CD4-positive, CD25-positive, alpha-beta regulatory T cell (primary cell): ENCODE measurements at regions not wholly inside any gene's neighbourhood (a gene's known extent, or its start where the extent isn't known, plus 50 kb on each side); places are given as distances from the start of the nearest gene placed in this dataset.

ENCODE experiments used
- ATAC-seq, 2 donors: fragments of 150-1000 bp; cut with Tn5 transposase; one replicate each; pipeline ENCODE4 v1.10.0; 2021; ENCODE audit warnings: low read depth in 2 of 2, moderate number of reproducible peaks in 2 of 2, moderate library complexity in 1 of 2
- DNase-seq, 3 donors: peaks; one replicate each; pipeline versions ENCODE4 v3.0.0 to v3.0.0-alpha.2; 2012 to 2022; ENCODE audit warnings: mixed read lengths in 1 of 3
- H3K27ac ChIP-seq: one replicate; pipeline ENCODE4 v1.7.0; 2013; ENCODE audit warnings: mild to moderate bottlenecking, low read length; ENCODE audit not compliant: insufficient read depth, poor library complexity, severe bottlenecking
- H3K27me3 ChIP-seq: one replicate; pipeline ENCODE4 v1.7.0; 2013; ENCODE audit warnings: low read length; ENCODE audit not compliant: control insufficient read depth, insufficient read depth
- H3K36me3 ChIP-seq: one replicate; pipeline ENCODE4 v1.7.0; 2013; ENCODE audit warnings: mild to moderate bottlenecking, low read length, moderate library complexity; ENCODE audit not compliant: control insufficient read depth, insufficient read depth
- H3K4me1 ChIP-seq: 2 replicates; pipeline ENCODE4 v1.7.0; 2013; ENCODE audit warnings: mild to moderate bottlenecking, low read length; ENCODE audit not compliant: insufficient read depth, control insufficient read depth, poor library complexity, severe bottlenecking
- H3K4me3 ChIP-seq: one replicate; pipeline ENCODE4 v1.7.0; 2013; ENCODE audit warnings: low read depth, mild to moderate bottlenecking, low read length, moderate library complexity
- H3K9me3 ChIP-seq, 2 experiments: 1 replicate in 1 of 2; 2 replicates in 1 of 2; pipeline ENCODE4 v1.7.0; 2013; ENCODE audit warnings: low read length in 2 of 2, mild to moderate bottlenecking in 1 of 2, moderate library complexity in 1 of 2; ENCODE audit not compliant: control insufficient read depth in 2 of 2
- H3K27ac Mint-ChIP-seq, 3 donors: one replicate each; pipeline ENCODE4 v1.8.0; 2020 to 2022; ENCODE audit warnings: mild to moderate bottlenecking in 3 of 3, mixed read lengths in 3 of 3, moderate library complexity in 2 of 3
- H3K27me3 Mint-ChIP-seq: one replicate; pipeline ENCODE4 v1.8.0; 2022; ENCODE audit warnings: mild to moderate bottlenecking, mixed read lengths
- H3K36me3 Mint-ChIP-seq: one replicate; pipeline ENCODE4 v1.8.0; 2020; ENCODE audit warnings: mixed read lengths
- H3K4me1 Mint-ChIP-seq, 4 donors: one replicate each; pipeline ENCODE4 v1.8.0; 2020 to 2022; ENCODE audit warnings: mixed read lengths in 4 of 4, mild to moderate bottlenecking in 1 of 4
- H3K4me3 Mint-ChIP-seq, 4 donors: one replicate each; pipeline ENCODE4 v1.8.0; 2020 to 2022; ENCODE audit warnings: mild to moderate bottlenecking in 4 of 4, mixed read lengths in 4 of 4, moderate library complexity in 3 of 4
- H3K9me3 Mint-ChIP-seq, 7 donors: one replicate each; pipeline ENCODE4 v1.8.0; 2020 to 2022; ENCODE audit warnings: mixed read lengths in 7 of 7, mild to moderate bottlenecking in 3 of 7, moderate library complexity in 2 of 7

- Mint-ChIP-seq H3K4me1 (peaks cover 0 to 6% (median 0%) of the 10 kb centered on the region in 4 donors), H3K9me3 (peaks cover 0 to 4% (median 2%) of the 10 kb centered on the region in 7 donors), H3K36me3 (no peaks in the 10 kb centered on the region), H3K27me3 (no peaks in the 10 kb centered on the region), H3K27ac (no peak overlapping the region), H3K4me3 (no peak overlapping the region)
- H3K4me1 ChIP-seq, result no peaks in the 10 kb centered on the region
- H3K27ac ChIP-seq, result no peak overlapping the region
- DNase-seq, result no peak
- no peaks in the 10 kb centered on the region for H3K36me3 ChIP-seq
- no peaks in the 10 kb centered on the region for H3K9me3 ChIP-seq
- no peaks in the 10 kb centered on the region for H3K27me3 ChIP-seq
- no peak for ATAC-seq
- no peak overlapping the region for H3K4me3 ChIP-seq
Measured at GRCh38 chr11:103625624-103625965, 410.8 kb upstream of the DDI1 start.

- H3K36me3 ChIP-seq, result no peaks in the 10 kb centered on the region
- H3K27me3 Mint-ChIP-seq, result no peaks in the 10 kb centered on the region
- H3K4me1 Mint-ChIP-seq, result peaks cover 0 to 6% (median 0%) of the 10 kb centered on the region in 4 donors
- H3K4me3 Mint-ChIP-seq, result no peak overlapping the region
- H3K9me3 ChIP-seq, result no peaks in the 10 kb centered on the region
- no peak overlapping the region for H3K27ac ChIP-seq
- no peaks in the 10 kb centered on the region for H3K36me3 Mint-ChIP-seq
- no peak overlapping the region for H3K4me3 ChIP-seq
- no peaks in the 10 kb centered on the region for H3K4me1 ChIP-seq
- ATAC-seq (no peak), DNase-seq (no peak)
- no peak overlapping the region for H3K27ac Mint-ChIP-seq
- peaks cover 0 to 6% (median 2%) of the 10 kb centered on the region in 7 donors for H3K9me3 Mint-ChIP-seq
- no peaks in the 10 kb centered on the region for H3K27me3 ChIP-seq
Measured at GRCh38 chr11:103628121-103628520, 408.3 kb upstream of the DDI1 start.

- no peak overlapping the region for H3K4me3 Mint-ChIP-seq
- H3K27ac Mint-ChIP-seq, result no peak overlapping the region
- H3K4me1 ChIP-seq, result no peaks in the 10 kb centered on the region
- no peaks in the 10 kb centered on the region for H3K9me3 ChIP-seq
- H3K9me3 Mint-ChIP-seq, result peaks cover 0 to 8% (median 0%) of the 10 kb centered on the region in 7 donors
- H3K27ac ChIP-seq, result no peak overlapping the region
- DNase-seq (no peak), ATAC-seq (no peak)
- H3K27me3 Mint-ChIP-seq, result no peaks in the 10 kb centered on the region
- H3K36me3 Mint-ChIP-seq, result no peaks in the 10 kb centered on the region
- H3K4me3 ChIP-seq, result no peak overlapping the region
- no peaks in the 10 kb centered on the region for H3K4me1 Mint-ChIP-seq
- no peaks in the 10 kb centered on the region for H3K27me3 ChIP-seq
- no peaks in the 10 kb centered on the region for H3K36me3 ChIP-seq
Measured at GRCh38 chr11:103631841-103632240, 404.6 kb upstream of the DDI1 start.

DNA sequence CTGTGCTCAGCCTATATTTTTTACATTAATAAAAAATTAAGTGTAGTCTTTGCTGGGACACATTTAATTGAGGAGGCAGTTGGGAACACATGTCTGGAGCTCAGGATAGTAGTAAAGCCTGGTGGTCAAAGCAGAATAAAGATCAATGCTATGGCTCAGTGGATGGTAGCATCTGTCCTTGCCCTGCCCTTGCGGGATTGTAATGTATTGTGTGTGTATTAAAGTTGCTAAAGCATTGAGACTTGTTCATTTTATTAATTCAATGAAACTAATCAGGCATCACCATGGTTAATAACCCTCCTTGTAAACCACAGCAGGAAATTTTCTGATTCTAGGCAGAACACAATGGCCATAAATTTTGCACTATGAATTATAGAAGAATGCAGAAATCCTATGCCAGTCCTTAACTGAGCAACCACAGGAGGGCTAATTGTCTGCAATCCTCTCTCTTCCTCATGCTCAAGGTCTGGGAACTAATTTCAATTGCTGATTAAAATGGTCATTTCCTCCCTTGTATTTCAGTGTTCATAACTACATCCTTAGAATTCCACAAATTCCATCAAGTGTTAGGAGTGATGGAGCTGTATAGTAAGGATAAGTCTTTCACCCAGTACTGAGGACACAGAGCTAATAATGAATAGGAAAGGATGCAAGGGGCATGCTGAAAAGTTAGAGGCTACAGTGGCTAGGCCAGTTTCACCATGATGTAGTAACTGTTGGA, 403.2 kb upstream of the DDI1 start:
- no peaks in the 10 kb centered on the region for H3K9me3 ChIP-seq
- H3K27me3 ChIP-seq, result no peaks in the 10 kb centered on the region
- H3K27me3 Mint-ChIP-seq, result no peaks in the 10 kb centered on the region
- DNase-seq (no peak), ATAC-seq (no peak)
- H3K27ac ChIP-seq, result no peak overlapping the region
- H3K4me3 ChIP-seq, result no peak overlapping the region
- H3K9me3 Mint-ChIP-seq, result peaks cover 0 to 6% (median 0%) of the 10 kb centered on the region in 7 donors
- no peak overlapping the region for H3K4me3 Mint-ChIP-seq
- no peaks in the 10 kb centered on the region for H3K36me3 Mint-ChIP-seq
- no peaks in the 10 kb centered on the region for H3K4me1 Mint-ChIP-seq
- no peaks in the 10 kb centered on the region for H3K36me3 ChIP-seq
- no peak overlapping the region for H3K27ac Mint-ChIP-seq
- H3K4me1 ChIP-seq, result no peaks in the 10 kb centered on the region

GRCh38 chr11:103633819-103634590, 402.4 kb upstream of the DDI1 start:
- H3K27ac ChIP-seq, result no peak overlapping the region
- peaks cover 0 to 6% (median 0%) of the 10 kb centered on the region in 7 donors for H3K9me3 Mint-ChIP-seq
- no peaks in the 10 kb centered on the region for H3K9me3 ChIP-seq
- ATAC-seq (no peak), DNase-seq (no peak)
- no peak overlapping the region for H3K4me3 ChIP-seq
- no peaks in the 10 kb centered on the region for H3K36me3 ChIP-seq
- H3K27me3 ChIP-seq, result no peaks in the 10 kb centered on the region
- no peak overlapping the region for H3K27ac Mint-ChIP-seq
- no peaks in the 10 kb centered on the region for H3K36me3 Mint-ChIP-seq
- H3K4me3 Mint-ChIP-seq, result no peak overlapping the region
- no peaks in the 10 kb centered on the region for H3K4me1 Mint-ChIP-seq
- no peaks in the 10 kb centered on the region for H3K27me3 Mint-ChIP-seq
- no peaks in the 10 kb centered on the region for H3K4me1 ChIP-seq

DNA sequence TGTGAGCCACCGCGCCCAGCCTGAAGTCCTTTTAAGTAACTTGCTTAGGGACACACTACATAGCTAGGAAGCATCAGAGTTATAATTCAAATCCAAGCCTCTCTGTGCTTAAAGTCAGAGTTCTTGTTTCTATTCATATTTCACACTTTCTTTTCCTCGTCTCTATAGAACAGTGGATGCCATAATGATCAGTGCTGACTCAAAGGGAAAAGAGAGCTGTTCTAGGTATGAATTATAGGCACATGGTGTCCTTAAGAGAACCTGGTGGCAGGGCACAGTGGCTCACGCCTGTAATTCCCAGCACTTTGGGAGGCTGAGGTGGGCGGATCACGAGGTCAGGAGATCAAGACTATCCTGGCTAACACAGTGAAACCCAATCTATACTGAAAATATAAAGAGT, 400.2 kb upstream of the DDI1 start:
- H3K9me3 Mint-ChIP-seq, result peaks cover 0 to 8% (median 0%) of the 10 kb centered on the region in 7 donors
- Histone ChIP-seq H3K36me3 (no peaks in the 10 kb centered on the region), H3K9me3 (no peaks in the 10 kb centered on the region), H3K4me3 (no peak overlapping the region), H3K27ac (no peak overlapping the region), H3K4me1 (no peaks in the 10 kb centered on the region), H3K27me3 (no peaks in the 10 kb centered on the region)
- peaks cover 7% of the 10 kb centered on the region for H3K27me3 Mint-ChIP-seq
- H3K27ac Mint-ChIP-seq, result no peak overlapping the region
- no peaks in the 10 kb centered on the region for H3K36me3 Mint-ChIP-seq
- DNase-seq, result no peak
- no peaks in the 10 kb centered on the region for H3K4me1 Mint-ChIP-seq
- H3K4me3 Mint-ChIP-seq, result no peak overlapping the region
- ATAC-seq, result no peak

- Histone ChIP-seq H3K4me1 (no peaks in the 10 kb centered on the region), H3K36me3 (no peaks in the 10 kb centered on the region), H3K9me3 (no peaks in the 10 kb centered on the region), H3K4me3 (no peak overlapping the region), H3K27ac (no peak overlapping the region), H3K27me3 (no peaks in the 10 kb centered on the region)
- Mint-ChIP-seq H3K27me3 (peaks cover 7% of the 10 kb centered on the region), H3K9me3 (peaks cover 0 to 7% (median 0%) of the 10 kb centered on the region in 7 donors), H3K4me1 (no peaks in the 10 kb centered on the region), H3K36me3 (no peaks in the 10 kb centered on the region), H3K4me3 (no peak overlapping the region), H3K27ac (no peak overlapping the region)
- no peak for DNase-seq
- no peak for ATAC-seq
Measured at GRCh38 chr11:103637295-103637694, 399.1 kb upstream of the DDI1 start.

GRCh38 chr11:103637831-103638230, 398.6 kb upstream of the DDI1 start:
- no peak for ATAC-seq

More at GRCh38 chr11:103637831-103638230, 398.6 kb upstream of the DDI1 start:
- Histone ChIP-seq H3K36me3 (no peaks in the 10 kb centered on the region), H3K4me3 (no peak overlapping the region), H3K9me3 (no peaks in the 10 kb centered on the region), H3K27me3 (no peaks in the 10 kb centered on the region), H3K27ac (no peak overlapping the region), H3K4me1 (no peaks in the 10 kb centered on the region)
- H3K27ac Mint-ChIP-seq, result peak overlapping the region in 1 of 3 donors; percentile 39
- H3K27me3 Mint-ChIP-seq, result peaks cover 7% of the 10 kb centered on the region
- H3K36me3 Mint-ChIP-seq, result no peaks in the 10 kb centered on the region
- peaks cover 0 to 5% (median 0%) of the 10 kb centered on the region in 7 donors for H3K9me3 Mint-ChIP-seq
- H3K4me1 Mint-ChIP-seq, result no peaks in the 10 kb centered on the region
- no peak for DNase-seq
- H3K4me3 Mint-ChIP-seq, result no peak overlapping the region
